ENCODE measurements at regions not wholly inside any gene's neighbourhood (a gene's known extent, or its start where the extent isn't known, plus 50 kb on each side); places are given as distances from the start of the nearest gene placed in this dataset.

DNA sequence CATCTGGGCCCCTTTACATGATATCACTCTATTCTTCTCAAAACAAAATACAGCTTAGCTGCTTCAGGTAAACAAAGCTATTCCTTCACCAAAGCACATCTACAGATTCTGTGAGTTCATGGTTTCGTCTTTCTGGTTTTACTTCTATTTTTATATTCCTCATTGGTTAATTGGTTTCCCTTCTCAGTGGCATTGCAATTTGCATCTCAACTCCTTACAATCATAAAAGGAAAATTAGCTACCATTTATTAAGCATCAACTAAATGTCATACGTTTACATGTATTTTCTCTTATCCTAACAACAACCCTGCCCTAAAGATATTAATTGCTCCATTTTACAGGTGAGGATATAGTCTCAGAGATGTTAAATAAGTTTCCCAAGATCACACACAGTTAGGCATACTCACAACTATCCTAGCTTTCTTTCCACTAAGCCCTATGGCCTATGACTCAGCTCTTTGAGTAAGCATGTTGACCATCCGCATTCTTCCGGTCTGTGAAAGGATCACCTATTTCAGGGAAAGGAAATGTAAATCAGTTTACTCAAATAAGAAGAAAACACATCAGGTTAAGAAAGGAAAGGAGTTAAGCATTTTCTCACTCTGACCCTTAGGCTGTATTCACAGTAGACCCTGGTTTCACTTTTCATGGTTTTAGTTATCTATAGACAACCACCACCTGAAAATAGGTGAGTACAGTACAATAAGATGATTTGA, 146.1 kb downstream of the CAAP1 start:
- Histone ChIP-seq H3K9me3 (ENCODE audit: control insufficient read depth, insufficient read depth, low read length) (no peaks in the 10 kb centered on the region), H3K4me3 (ENCODE audit: low read length) (no peak overlapping the region), H3K27ac (ENCODE audit: low read length) (no peak overlapping the region), H3K36me3 (ENCODE audit: control insufficient read depth, insufficient read depth, low read length) (no peaks in the 10 kb centered on the region), H3K4me1 (ENCODE audit: control insufficient read depth, insufficient read depth, low read length) (no peaks in the 10 kb centered on the region), H3K27me3 (ENCODE audit: control insufficient read depth, insufficient read depth, low read length) (no peaks in the 10 kb centered on the region)
- WGBS (ENCODE audit: insufficient coverage), result 88% methylated on average over 4 of the region's 4 CpGs
- H3K4me3 Mint-ChIP-seq, result no peak overlapping the region
- H3K9me3 Mint-ChIP-seq, result no peaks in the 10 kb centered on the region
- ATAC-seq (no peak), DNase-seq (no peak)
- intact Hi-C loops (cut with micrococcal nuclease), result no loop called here
- H3K27me3 Mint-ChIP-seq (ENCODE audit: low read depth in 2 of 2), result no peaks in the 10 kb centered on the region
- no peak overlapping the region for H3K27ac Mint-ChIP-seq
- no peaks in the 10 kb centered on the region for H3K4me1 Mint-ChIP-seq
- H3K36me3 Mint-ChIP-seq, result no peaks in the 10 kb centered on the region
- TF ChIP-seq, protein P1, sequence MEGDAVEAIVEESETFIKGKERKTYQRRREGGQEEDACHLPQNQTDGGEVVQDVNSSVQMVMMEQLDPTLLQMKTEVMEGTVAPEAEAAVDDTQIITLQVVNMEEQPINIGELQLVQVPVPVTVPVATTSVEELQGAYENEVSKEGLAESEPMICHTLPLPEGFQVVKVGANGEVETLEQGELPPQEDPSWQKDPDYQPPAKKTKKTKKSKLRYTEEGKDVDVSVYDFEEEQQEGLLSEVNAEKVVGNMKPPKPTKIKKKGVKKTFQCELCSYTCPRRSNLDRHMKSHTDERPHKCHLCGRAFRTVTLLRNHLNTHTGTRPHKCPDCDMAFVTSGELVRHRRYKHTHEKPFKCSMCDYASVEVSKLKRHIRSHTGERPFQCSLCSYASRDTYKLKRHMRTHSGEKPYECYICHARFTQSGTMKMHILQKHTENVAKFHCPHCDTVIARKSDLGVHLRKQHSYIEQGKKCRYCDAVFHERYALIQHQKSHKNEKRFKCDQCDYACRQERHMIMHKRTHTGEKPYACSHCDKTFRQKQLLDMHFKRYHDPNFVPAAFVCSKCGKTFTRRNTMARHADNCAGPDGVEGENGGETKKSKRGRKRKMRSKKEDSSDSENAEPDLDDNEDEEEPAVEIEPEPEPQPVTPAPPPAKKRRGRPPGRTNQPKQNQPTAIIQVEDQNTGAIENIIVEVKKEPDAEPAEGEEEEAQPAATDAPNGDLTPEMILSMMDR (IDR thresholded peaks at IDR 0.05), result no peak

- TF ChIP-seq, protein P1 (IDR thresholded peaks at IDR 0.05), result no peak
- Mint-ChIP-seq H3K4me1 (no peaks in the 10 kb centered on the region), H3K9me3 (no peaks in the 10 kb centered on the region), H3K27ac (no peak overlapping the region), H3K36me3 (no peaks in the 10 kb centered on the region), H3K27me3 (ENCODE audit: low read depth in 2 of 2) (no peaks in the 10 kb centered on the region), H3K4me3 (no peak overlapping the region)
- intact Hi-C loops (cut with micrococcal nuclease), result loop anchor here (2.0 kb wide), 1 partner anchor 230 kb away; no protein-coding TSS in a partner anchor
- H3K27me3 ChIP-seq (ENCODE audit: control insufficient read depth, insufficient read depth, low read length), result no peaks in the 10 kb centered on the region
- no peaks in the 10 kb centered on the region for H3K9me3 ChIP-seq (ENCODE audit: control insufficient read depth, insufficient read depth, low read length)
- H3K27ac ChIP-seq (ENCODE audit: low read length), result no peak overlapping the region
- H3K36me3 ChIP-seq (ENCODE audit: control insufficient read depth, insufficient read depth, low read length), result no peaks in the 10 kb centered on the region
- ATAC-seq (no peak), DNase-seq (no peak)
- H3K4me3 ChIP-seq (ENCODE audit: low read length), result no peak overlapping the region
- WGBS (ENCODE audit: insufficient coverage), result 95% methylated on average over 2 of the region's 4 CpGs
- no peaks in the 10 kb centered on the region for H3K4me1 ChIP-seq (ENCODE audit: control insufficient read depth, insufficient read depth, low read length)
Measured at GRCh38 chr9:26745111-26745510, 147.5 kb downstream of the CAAP1 start.

- Mint-ChIP-seq H3K27ac (no peak overlapping the region), H3K4me3 (no peak overlapping the region), H3K9me3 (peaks cover 3% of the 10 kb centered on the region in 2 donors), H3K36me3 (no peaks in the 10 kb centered on the region), H3K4me1 (no peaks in the 10 kb centered on the region), H3K27me3 (ENCODE audit: low read depth in 2 of 2) (peaks cover 0 to 4% of the 10 kb centered on the region in 2 donors)
- DNase-seq, result peak in 1 of 2 donors; percentile 48
- no peaks in the 10 kb centered on the region for H3K36me3 ChIP-seq (ENCODE audit: control insufficient read depth, insufficient read depth, low read length)
- no peaks in the 10 kb centered on the region for H3K27me3 ChIP-seq (ENCODE audit: control insufficient read depth, insufficient read depth, low read length)
- no peak overlapping the region for H3K27ac ChIP-seq (ENCODE audit: low read length)
- no peak overlapping the region for H3K4me3 ChIP-seq (ENCODE audit: low read length)
- H3K4me1 ChIP-seq (ENCODE audit: control insufficient read depth, insufficient read depth, low read length), result no peaks in the 10 kb centered on the region
- intact Hi-C loops (cut with micrococcal nuclease), result loop anchor here (2.0 kb wide), 1 partner anchor 230 kb away; no protein-coding TSS in a partner anchor
- WGBS (ENCODE audit: insufficient coverage), result no CpG with 5 or more reads among the region's 2 CpGs
- no peak for ATAC-seq
- TF ChIP-seq, protein P1 (IDR thresholded peaks at IDR 0.05), result peak; percentile 82
- no peaks in the 10 kb centered on the region for H3K9me3 ChIP-seq (ENCODE audit: control insufficient read depth, insufficient read depth, low read length)
Measured at GRCh38 chr9:26744191-26744965, 148.2 kb downstream of the CAAP1 start.

Data from natural killer cell (primary cell).